ENCODE measurements at regions not wholly inside any gene's neighbourhood (a gene's known extent, or its start where the extent isn't known, plus 50 kb on each side); places are given as distances from the start of the nearest gene placed in this dataset.

- H3K27me3 ChIP-seq (ENCODE audit: control insufficient read depth in 3 of 3, insufficient read depth in 3 of 3, low read length in 2 of 3): peaks cover 0 to 33% (median 11%) of the 10 kb centered on the region in 3 donors
- 90 to 97% methylated on average over 2 of the region's 2 CpGs for WGBS, 2 donors
- H3K36me3 ChIP-seq (ENCODE audit: control insufficient read depth in 4 of 4, insufficient read depth in 4 of 4, low read length in 4 of 4): no peaks in the 10 kb centered on the region
- no peak overlapping the region for H3K9ac ChIP-seq (ENCODE audit: insufficient read depth in 1 of 2, low read length in 2 of 2)
- no peak for DNase-seq
- ATAC-seq (ENCODE audit: insufficient read depth, low FRiP score): no peak
- no peak overlapping the region for H3K27ac ChIP-seq (ENCODE audit: low read depth in 1 of 2, low read length in 1 of 2)
- H3K4me3 ChIP-seq: no peak overlapping the region
- no peak for TF ChIP-seq CTCF (IDR thresholded peaks at IDR 0.05; ENCODE audit: control extremely low read depth, extremely low read depth)
- no peaks in the 10 kb centered on the region for H3K9me3 ChIP-seq (ENCODE audit: control insufficient read depth in 4 of 4, insufficient read depth in 3 of 4, low read length in 3 of 4)
- H3K4me1 ChIP-seq (ENCODE audit: control insufficient read depth in 5 of 5, insufficient read depth in 5 of 5, low read length in 5 of 5): peaks cover 0 to 6% (median 0%) of the 10 kb centered on the region in 5 donors
Measured at GRCh38 chrX:7214251-7214650, 66.3 kb upstream of the PUDP start.

- no peak for DNase-seq
- 18 to 38% methylated on average over 2 of the region's 2 CpGs for WGBS, 2 donors
- H3K9ac ChIP-seq (ENCODE audit: insufficient read depth in 1 of 2, low read length in 2 of 2): no peak overlapping the region
- H3K4me1 ChIP-seq (ENCODE audit: control insufficient read depth in 5 of 5, insufficient read depth in 5 of 5, low read length in 5 of 5): peaks cover 0 to 3% (median 0%) of the 10 kb centered on the region in 5 donors
- H3K4me3 ChIP-seq: no peak overlapping the region
- no peaks in the 10 kb centered on the region for H3K9me3 ChIP-seq (ENCODE audit: control insufficient read depth in 4 of 4, insufficient read depth in 3 of 4, low read length in 3 of 4)
- H3K27ac ChIP-seq (ENCODE audit: low read depth in 1 of 2, low read length in 1 of 2): no peak overlapping the region
- H3K27me3 ChIP-seq (ENCODE audit: control insufficient read depth in 3 of 3, insufficient read depth in 3 of 3, low read length in 2 of 3): peaks cover 0 to 47% (median 18%) of the 10 kb centered on the region in 3 donors
- no peak for ATAC-seq (ENCODE audit: insufficient read depth, low FRiP score)
- no peaks in the 10 kb centered on the region for H3K36me3 ChIP-seq (ENCODE audit: control insufficient read depth in 4 of 4, insufficient read depth in 4 of 4, low read length in 4 of 4)
- TF ChIP-seq CTCF (IDR thresholded peaks at IDR 0.05; ENCODE audit: control extremely low read depth, extremely low read depth): no peak
Measured at GRCh38 chrX:7205037-7205577, 57.2 kb upstream of the PUDP start.

- 83 to 97% methylated on average over 1 of the region's 1 CpG for WGBS, 2 donors
- TF ChIP-seq CTCF (IDR thresholded peaks at IDR 0.05; ENCODE audit: control extremely low read depth, extremely low read depth): no peak
Measured at GRCh38 chrX:7204619-7205018, 56.7 kb upstream of the PUDP start.

GRCh38 chrX:7202206-7202605, 54.3 kb upstream of the PUDP start:
- Histone ChIP-seq H3K4me1 (ENCODE audit: control insufficient read depth in 5 of 5, insufficient read depth in 5 of 5, low read length in 5 of 5) (peaks cover 0 to 3% (median 0%) of the 10 kb centered on the region in 5 donors), H3K9me3 (ENCODE audit: control insufficient read depth in 4 of 4, insufficient read depth in 3 of 4, low read length in 3 of 4) (no peaks in the 10 kb centered on the region), H3K9ac (ENCODE audit: insufficient read depth in 1 of 2, low read length in 2 of 2) (no peak overlapping the region), H3K27ac (ENCODE audit: low read depth in 1 of 2, low read length in 1 of 2) (no peak overlapping the region), H3K4me3 (no peak overlapping the region), H3K27me3 (ENCODE audit: control insufficient read depth in 3 of 3, insufficient read depth in 3 of 3, low read length in 2 of 3) (peaks cover 0 to 36% (median 15%) of the 10 kb centered on the region in 3 donors), H3K36me3 (ENCODE audit: control insufficient read depth in 4 of 4, insufficient read depth in 4 of 4, low read length in 4 of 4) (no peaks in the 10 kb centered on the region)
- TF ChIP-seq CTCF (IDR thresholded peaks at IDR 0.05; ENCODE audit: control extremely low read depth, extremely low read depth): no peak
- 81 to 85% methylated on average over 3 of the region's 3 CpGs for WGBS, 2 donors
- DNase-seq (no peak), ATAC-seq (ENCODE audit: insufficient read depth, low FRiP score) (no peak)

More at GRCh38 chrX:7204619-7205018, 56.7 kb upstream of the PUDP start:
- Histone ChIP-seq H3K4me1 (ENCODE audit: control insufficient read depth in 5 of 5, insufficient read depth in 5 of 5, low read length in 5 of 5) (peaks cover 0 to 3% (median 0%) of the 10 kb centered on the region in 5 donors), H3K9me3 (ENCODE audit: control insufficient read depth in 4 of 4, insufficient read depth in 3 of 4, low read length in 3 of 4) (no peaks in the 10 kb centered on the region), H3K27ac (ENCODE audit: low read depth in 1 of 2, low read length in 1 of 2) (no peak overlapping the region), H3K27me3 (ENCODE audit: control insufficient read depth in 3 of 3, insufficient read depth in 3 of 3, low read length in 2 of 3) (peaks cover 0 to 47% (median 18%) of the 10 kb centered on the region in 3 donors), H3K4me3 (no peak overlapping the region), H3K36me3 (ENCODE audit: control insufficient read depth in 4 of 4, insufficient read depth in 4 of 4, low read length in 4 of 4) (no peaks in the 10 kb centered on the region), H3K9ac (ENCODE audit: insufficient read depth in 1 of 2, low read length in 2 of 2) (no peak overlapping the region)
- no peak for DNase-seq
- ATAC-seq (ENCODE audit: insufficient read depth, low FRiP score): no peak
